HepG2 (cell line): ENCODE measurements at regions not wholly inside any gene's neighbourhood (a gene's known extent, or its start where the extent isn't known, plus 50 kb on each side); places are given as distances from the start of the nearest gene placed in this dataset.
A peak's percentile ranks its signal among the peaks of the same experiment; 100 is the strongest.

Source experiments
- ATAC-seq: fragments of 200-7000 bp; cut with Tn5 transposase; 3 replicates; pipeline ENCODE4 v1.9.1; 2020; ENCODE audit warnings: mild to moderate bottlenecking, moderate library complexity
- BruUV-seq: library from RNA; stranded (reverse); fragments of 400-500 nt; replicated peaks from 2 replicates; lab custom pipeline; 2021; lab: Mats Ljungman, UMichigan
- CTCF ChIA-PET: fragments of 300-600 bp; formaldehyde crosslinking; extraction: SDS; loops from one replicate; lab custom pipeline; 2021; ENCODE audit warnings: low total read pairs, inconsistent platforms, low intra/inter-chr PET ratio; lab: Yijun Ruan, JAX
- POLR2A ChIA-PET: fragments of 350-600 bp; sonication (Branson Sonifier 250); formaldehyde crosslinking; loops from one replicate; lab custom pipeline; 2020; ENCODE audit warnings: antibody characterized with exemption, inconsistent platforms; lab: Yijun Ruan, JAX
- DNase-seq: peaks from one replicate; pipeline ENCODE4 v3.0.0-alpha.2; 2015; ENCODE audit warnings: low spot score
- FAIRE-seq: peaks from 3 replicates; lab custom pipeline; 2011; peaks lifted over from hg19 to GRCh38; lab: Jason Lieb, UNC
- H2AFZ ChIP-seq: one replicate; pipeline ENCODE4 v1.6.1; 2011; ENCODE audit warnings: low read length, inconsistent platforms
- H3K27ac ChIP-seq: fragments of 300-600 bp; 3 replicates; pipeline ENCODE4 v1.8.0; 2011; ENCODE audit warnings: mixed run types, mild to moderate bottlenecking, mixed read lengths, low read length, inconsistent platforms; ENCODE audit not compliant: insufficient read depth; ENCODE audit errors: extremely low read length
- H3K27me3 ChIP-seq, 2 experiments: fragments of 200-600 bp in 1 of 2; 2 replicates in 1 of 2; 3 replicates in 1 of 2; pipeline versions ENCODE4 v1.6.0 to v1.8.0; 2011; ENCODE audit warnings: low read length in 2 of 2, mild to moderate bottlenecking in 2 of 2, moderate library complexity in 2 of 2, inconsistent platforms in 1 of 2; ENCODE audit not compliant: insufficient read depth in 2 of 2, control insufficient read depth in 1 of 2
- H3K36me3 ChIP-seq, 2 experiments: fragments of 200-600 bp in 1 of 2; replicated peaks in 1 of 2; 2 replicates in 1 of 2; 3 replicates in 1 of 2; pipeline versions ENCODE4 v1.5.1 to v1.8.0; 2011; ENCODE audit warnings: low read length in 2 of 2, inconsistent platforms in 1 of 2; ENCODE audit not compliant: insufficient read depth in 2 of 2, control insufficient read depth in 1 of 2
- H3K4me1 ChIP-seq: 2 replicates; pipeline ENCODE4 v1.5.1; 2012; ENCODE audit warnings: low read length, inconsistent platforms; ENCODE audit not compliant: insufficient read depth
- H3K4me2 ChIP-seq: 2 replicates; pipeline ENCODE4 v1.6.0; 2011; ENCODE audit warnings: low read depth, low read length, inconsistent platforms
- H3K4me3 ChIP-seq, 3 experiments: fragments of 200-600 bp in 1 of 3; sonication (generic), shearing (Covaris generic) in 1 of 3; replicated peaks in 1 of 3; 2 replicates each; pipeline ENCODE4 v1.5.1; 2011 to 2016; ENCODE audit warnings: low read length in 3 of 3, inconsistent platforms in 2 of 3, low read depth in 2 of 3, mild to moderate bottlenecking in 2 of 3, control low read depth in 1 of 3, mixed read lengths in 1 of 3; ENCODE audit not compliant: insufficient read depth in 1 of 3
- H3K79me2 ChIP-seq: one replicate; pipeline ENCODE4 v1.6.1; 2011; ENCODE audit warnings: low read length, inconsistent platforms; ENCODE audit not compliant: insufficient read depth
- H3K9ac ChIP-seq: 2 replicates; pipeline ENCODE4 v1.6.0; 2011; ENCODE audit warnings: mild to moderate bottlenecking, low read depth, low read length, inconsistent platforms; ENCODE audit not compliant: insufficient read depth
- H3K9me3 ChIP-seq: 2 replicates; pipeline ENCODE4 v1.5.1; 2012; ENCODE audit warnings: mild to moderate bottlenecking, low read length
- H4K20me1 ChIP-seq: 2 replicates; pipeline ENCODE4 v1.6.0; 2011; ENCODE audit warnings: inconsistent platforms, mild to moderate bottlenecking, low read length, moderate library complexity; ENCODE audit not compliant: insufficient read depth
- BCL3 ChIP-seq: sonication (generic); formaldehyde crosslinking; IDR thresholded peaks from 2 replicates; pipeline ENCODE4 v1.5.1; 2020; ENCODE audit warnings: mild to moderate bottlenecking, missing genetic modification reagents, moderate library complexity
- FOXA3 ChIP-seq: IDR thresholded peaks from 2 replicates; pipeline ENCODE4 v1.6.1; 2016; ENCODE audit warnings: missing genetic modification reagents, missing compliant biosample characterization
- HHEX ChIP-seq: IDR thresholded peaks from 2 replicates; pipeline ENCODE4 v1.6.1; 2016; ENCODE audit warnings: control low read depth
- JUN ChIP-seq: sonication (generic); formaldehyde crosslinking; IDR thresholded peaks from 2 replicates; pipeline ENCODE4 v1.4.0; 2020; ENCODE audit warnings: mild to moderate bottlenecking, missing genetic modification reagents
- KDM4B ChIP-seq: sonication (generic); formaldehyde crosslinking; IDR thresholded peaks from 2 replicates; pipeline ENCODE4 v1.4.0; 2020; ENCODE audit warnings: missing genetic modification reagents
- LRRFIP1 ChIP-seq: sonication (generic); formaldehyde crosslinking; conservative IDR thresholded peaks from 2 replicates; pipeline ENCODE4 v1.4.0; 2020; ENCODE audit warnings: missing genetic modification reagents
- MAFF ChIP-seq: IDR thresholded peaks from 2 replicates; pipeline ENCODE4 v1.6.1; 2011; ENCODE audit warnings: low read depth, low read length, improper control_type of control experiment
- PHF5A ChIP-seq: IDR thresholded peaks from one replicate; pipeline ENCODE4 v1.6.1; 2018; ENCODE audit warnings: low read depth, missing genetic modification reagents; ENCODE audit not compliant: unreplicated experiment
- RCOR2 ChIP-seq: IDR thresholded peaks from 2 replicates; pipeline ENCODE4 v1.6.1; 2016; ENCODE audit warnings: missing biosample characterization, missing genetic modification reagents
- SIN3A ChIP-seq: IDR thresholded peaks from 2 replicates; pipeline ENCODE4 v1.6.1; 2011; ENCODE audit warnings: low read depth, mild to moderate bottlenecking, control low read depth, low read length, borderline replicate concordance
- SMC3 ChIP-seq: IDR thresholded peaks from 2 replicates; pipeline ENCODE4 v1.6.1; 2011; ENCODE audit warnings: low read length, improper control_type of control experiment
- ZBTB7B ChIP-seq: sonication (generic); formaldehyde crosslinking; IDR thresholded peaks from 2 replicates; pipeline ENCODE4 v1.4.0; 2020; ENCODE audit warnings: missing genetic modification reagents
- ZC3H4 ChIP-seq: sonication (generic); formaldehyde crosslinking; IDR thresholded peaks from 2 replicates; pipeline ENCODE4 v1.4.0; 2020; ENCODE audit warnings: missing genetic modification reagents, borderline replicate concordance
- ZFP37 ChIP-seq: sonication (generic); formaldehyde crosslinking; IDR thresholded peaks from 2 replicates; pipeline ENCODE4 v1.4.0; 2020; ENCODE audit warnings: missing genetic modification reagents, borderline replicate concordance
- ZFP90 ChIP-seq: sonication (generic); formaldehyde crosslinking; IDR thresholded peaks from 2 replicates; pipeline ENCODE4 v1.8.0; 2022; ENCODE audit warnings: missing genetic modification reagents, mild to moderate bottlenecking, inconsistent platforms, borderline replicate concordance
- ZMYM4 ChIP-seq: sonication (generic); formaldehyde crosslinking; IDR thresholded peaks from 2 replicates; pipeline ENCODE4 v1.8.1; 2023; ENCODE audit warnings: mild to moderate bottlenecking, missing genetic modification reagents
- ZNF557 ChIP-seq: sonication (generic); formaldehyde crosslinking; IDR thresholded peaks from 2 replicates; pipeline ENCODE4 v1.4.0; 2020; ENCODE audit warnings: missing genetic modification reagents
- ZNF678 ChIP-seq: sonication (generic); formaldehyde crosslinking; IDR thresholded peaks from 2 replicates; pipeline ENCODE4 v1.4.0; 2020; ENCODE audit warnings: mild to moderate bottlenecking, missing genetic modification reagents
- ZNF766 ChIP-seq: sonication (generic); formaldehyde crosslinking; IDR thresholded peaks from 2 replicates; pipeline ENCODE4 v1.5.0; 2020; ENCODE audit warnings: missing genetic modification reagents, borderline replicate concordance
- WGBS: methylation state at CpG from one replicate; pipeline ENCODE4 v1.1.6; 2017; ENCODE audit warnings: low lambda C conversion rate; 5-methylcytosine and 5-hydroxymethylcytosine counted together
- in situ Hi-C: cut with HindIII; loops from 2 replicates; pipeline ENCODE4 v1.10.0; 2017; ENCODE audit warnings: low pct_unique_long_range_greater_than_20kb; ENCODE audit not compliant: extremely low pct_ligation_motif_present
- intact Hi-C: fragments of 100-400 bp; cut with micrococcal nuclease; formaldehyde crosslinking; loops from one replicate; pipeline ENCODE4 v1.10.0; 2022; ENCODE audit not compliant: unreplicated experiment

GRCh38 chr10:30546511-30546910, 83.0 kb downstream of the LYZL2 start:
- no peak overlapping the region for H3K9ac ChIP-seq
- POLR2A ChIA-PET, result no interaction called here
- BruUV-seq, result no TSS peak

GRCh38 chr10:30542895-30543288, 86.7 kb downstream of the LYZL2 start:
- ATAC-seq, result peak; percentile 47
- no peaks in the 10 kb centered on the region for H3K27me3 ChIP-seq
- ChIA-PET CTCF (interaction anchor here (0.7 kb wide), 1 partner anchor 9 kb away, joined by 3 read pairs; no protein-coding TSS in a partner anchor), POLR2A (interaction anchor here (1.0 to 2.9 kb wide), 12 partner anchors 11 to 120 kb away, joined by 3 to 27 read pairs (median 8); partner anchors contain the start of gene MAP3K8)
- peaks cover 72% of the 10 kb centered on the region for H3K4me1 ChIP-seq
- H4K20me1 ChIP-seq, result no peaks in the 10 kb centered on the region
- TF ChIP-seq HHEX (no peak), RCOR2 (CRISPR knock-in tag) (no peak), ZBTB7B (CRISPR knock-in tag) (peak; percentile 30; the same call in 1 of the 2 replicates), SIN3A (0 out of 2 replicates have a peak, but pooled peaks have one; percentile 18), ZNF766 (CRISPR knock-in tag) (0 out of 2 replicates have a peak, but pooled peaks have one; percentile 8), ZNF557 (CRISPR knock-in tag) (0 out of 2 replicates have a peak, but pooled peaks have one; percentile 17), MAFF (0 out of 2 replicates have a peak, but pooled peaks have one; percentile 2), LRRFIP1 (no peak)
- peak overlapping the region; percentile 91 for H3K27ac ChIP-seq
- no peaks in the 10 kb centered on the region for H3K79me2 ChIP-seq
- no peaks in the 10 kb centered on the region for H3K36me3 ChIP-seq
- H3K9me3 ChIP-seq, result no peaks in the 10 kb centered on the region
- in situ Hi-C loops, result no loop called here
- intact Hi-C loops, result loop anchor here (2.0 kb wide), 1 partner anchor 44 kb away; no protein-coding TSS in a partner anchor
- H3K9ac ChIP-seq, result peak overlapping the region; percentile 62
- peak overlapping the region in 2 of 3 experiments; percentile 9 to 27; a peak in 3 of 6 replicates for H3K4me3 ChIP-seq
- no peak overlapping the region for H2AFZ ChIP-seq
- peak overlapping the region; percentile 80 for H3K4me2 ChIP-seq
- TSS peak; percentile 70 for BruUV-seq
- DNase-seq, result no peak
- WGBS, result 70% methylated on average over 3 of the region's 3 CpGs
- FAIRE-seq, result no peak

More at GRCh38 chr10:30546511-30546910, 83.0 kb downstream of the LYZL2 start:
- Histone ChIP-seq H3K79me2 (no peaks in the 10 kb centered on the region), H3K4me2 (no peak overlapping the region), H3K4me3 (no peak overlapping the region), H3K9me3 (no peaks in the 10 kb centered on the region), H3K4me1 (peaks cover 37% of the 10 kb centered on the region), H3K36me3 (no peaks in the 10 kb centered on the region), H3K27me3 (no peaks in the 10 kb centered on the region), H4K20me1 (no peaks in the 10 kb centered on the region), H3K27ac (no peak overlapping the region), H2AFZ (no peak overlapping the region)
- in situ Hi-C loops, result no loop called here
- no peak for ATAC-seq
- DNase-seq, result no peak
- no peak for FAIRE-seq
- 98% methylated on average over 9 of the region's 9 CpGs for WGBS
- TF ChIP-seq KDM4B (CRISPR knock-in tag) (no peak), ZMYM4 (CRISPR knock-in tag) (no peak), SMC3 (no peak), ZC3H4 (CRISPR knock-in tag) (no peak), JUN (CRISPR knock-in tag) (no peak), PHF5A (CRISPR knock-in tag) (no peak), ZNF678 (CRISPR knock-in tag) (no peak), ZFP37 (CRISPR knock-in tag) (no peak), FOXA3 (CRISPR knock-in tag) (no peak), ZFP90 (no peak), BCL3 (CRISPR knock-in tag) (no peak)
- CTCF ChIA-PET, result no interaction called here
- intact Hi-C loops, result no loop called here
